Esophagus squamous epithelium (tissue), 5 donors: ENCODE measurements at regions not wholly inside any gene's neighbourhood (a gene's known extent, or its start where the extent isn't known, plus 50 kb on each side); places are given as distances from the start of the nearest gene placed in this dataset.
"Not testable (repeated sequence)": the region's sequence is repeated elsewhere in the genome, so short reads cannot be mapped to it uniquely, and the experiment has no call there.

ENCODE experiments used
- DNase-seq: peaks from one replicate; lab custom pipeline; 2025; lab: John Stamatoyannopoulos, UW
- H3K27ac ChIP-seq, 4 donors: fragments of 200-600 bp; sonication (generic); one replicate each; pipeline ENCODE4 v1.5.1; 2016 to 2019; ENCODE audit warnings: mild to moderate bottlenecking in 1 of 4
- H3K27me3 ChIP-seq, 4 donors: fragments of 200-600 bp; sonication (generic); 1 replicate in 3 of 4; 2 replicates in 1 of 4; pipeline versions ENCODE4 v1.5.1 to v1.6.0; 2017 to 2021; ENCODE audit warnings: antibody characterized with exemption in 1 of 4
- H3K36me3 ChIP-seq, 3 donors: fragments of 200-600 bp; sonication (generic); one replicate each; pipeline ENCODE4 v1.5.1; 2016 to 2019
- H3K4me1 ChIP-seq, 3 donors: fragments of 200-600 bp; sonication (generic); one replicate each; pipeline ENCODE4 v1.5.1; 2017 to 2019
- H3K4me3 ChIP-seq, 4 donors: fragments of 200-600 bp; sonication (generic); 1 replicate in 3 of 4; 2 replicates in 1 of 4; pipeline ENCODE4 v1.5.1; 2016 to 2019; ENCODE audit warnings: mild to moderate bottlenecking in 2 of 4, moderate library complexity in 1 of 4
- H3K9me3 ChIP-seq, 3 donors: fragments of 200-600 bp; sonication (generic); one replicate each; pipeline ENCODE4 v1.5.1; 2016 to 2019
- CTCF ChIP-seq, 6 experiments: fragments of 450-650 bp in 4 of 6; fragments of 200-600 bp in 2 of 6; sonication (generic) in 2 of 6; IDR thresholded peaks; one replicate each; pipeline ENCODE4 v1.5.1; 2016 to 2019; ENCODE audit warnings: antibody characterized with exemption in 6 of 6, mild to moderate bottlenecking in 4 of 6, moderate library complexity in 4 of 6
- POLR2A ChIP-seq, 4 donors: fragments of 450-650 bp; IDR thresholded peaks; one replicate each; pipeline ENCODE4 v1.6.1; 2017; ENCODE audit warnings: antibody characterized with exemption in 4 of 4, mild to moderate bottlenecking in 4 of 4, moderate library complexity in 3 of 4
- WGBS, 2 donors: methylation state at CpG; one replicate each; pipeline ENCODE4 v1.1.5; 2018; 5-methylcytosine and 5-hydroxymethylcytosine counted together
- intact Hi-C: fragments of 100-400 bp; cut with DNase I; formaldehyde crosslinking; loops from one replicate; pipeline ENCODE4 v1.15.0; 2022
- donor health status: DM: yes; HTN: yes; CAD: no.

- peaks cover 0 to 19% (median 0%) of the 10 kb centered on the region in 3 donors for H3K9me3 ChIP-seq
- H3K27ac ChIP-seq = no peak overlapping the region
- DNase-seq = no peak
- WGBS, 2 donors = 86 to 95% methylated on average over 7 of the region's 7 CpGs
- intact Hi-C loops = loop anchor here (5.0 to 10.0 kb wide), 2 partner anchors 195 to 258 kb away; partner anchors contain the start of gene IRF2
- no peak for TF ChIP-seq POLR2A (IDR thresholded peaks at IDR 0.05)
- no peak for TF ChIP-seq CTCF (IDR thresholded peaks at IDR 0.05)
- H3K4me1 ChIP-seq = peaks cover 21 to 31% (median 22%) of the 10 kb centered on the region in 3 donors
- H3K36me3 ChIP-seq = no peaks in the 10 kb centered on the region
- H3K27me3 ChIP-seq = no peaks in the 10 kb centered on the region
- H3K4me3 ChIP-seq = no peak overlapping the region
Observed at GRCh38 chr4:184279496-184280061, 61.9 kb upstream of the ENPP6 start.

- not testable (repeated sequence) for H3K27ac ChIP-seq
Observed at GRCh38 chr4:184277769-184278168, 60.1 kb upstream of the ENPP6 start.

GRCh38 chr4:184277010-184277409 is 59.3 kb upstream of the ENPP6 start:
- H3K27me3 ChIP-seq, H3K27ac ChIP-seq, H3K36me3 ChIP-seq, DNase-seq, H3K4me3 ChIP-seq: not testable (repeated sequence)
- 67 to 72% methylated on average over 1 to 3 of the region's 3 CpGs for WGBS, 2 donors
- peaks cover 0 to 19% (median 0%) of the 10 kb centered on the region in 3 donors for H3K9me3 ChIP-seq
- intact Hi-C loops = loop anchor here (5.0 kb wide), 1 partner anchor 260 kb away; no protein-coding TSS in a partner anchor
- H3K4me1 ChIP-seq = peaks cover 8 to 14% (median 10%) of the 10 kb centered on the region in 3 donors

More at GRCh38 chr4:184277769-184278168, 60.1 kb upstream of the ENPP6 start:
- not testable (repeated sequence) for DNase-seq, H3K4me3 ChIP-seq, H3K36me3 ChIP-seq, H3K27me3 ChIP-seq
- intact Hi-C loops = loop anchor here (5.0 kb wide), 1 partner anchor 260 kb away; no protein-coding TSS in a partner anchor
- H3K9me3 ChIP-seq = peaks cover 0 to 19% (median 0%) of the 10 kb centered on the region in 3 donors
- H3K4me1 ChIP-seq = peaks cover 16 to 21% (median 16%) of the 10 kb centered on the region in 3 donors

- not testable (repeated sequence) for H3K4me1 ChIP-seq, H3K36me3 ChIP-seq, H3K4me3 ChIP-seq, H3K27me3 ChIP-seq, H3K27ac ChIP-seq, DNase-seq
- intact Hi-C loops = loop anchor here (5.0 kb wide), 1 partner anchor 261 kb away; no protein-coding TSS in a partner anchor
- WGBS, 2 donors = 81 to 97% methylated on average over 4 of the region's 4 CpGs
- H3K9me3 ChIP-seq = peaks cover 0 to 19% (median 0%) of the 10 kb centered on the region in 3 donors
Observed at GRCh38 chr4:184276346-184276745, 58.7 kb upstream of the ENPP6 start.

- intact Hi-C loops = loop anchor here (5.0 kb wide), 1 partner anchor 262 kb away; no protein-coding TSS in a partner anchor
- Histone ChIP-seq H3K27me3 (no peaks in the 10 kb centered on the region), H3K27ac (no peak overlapping the region), H3K9me3 (peaks cover 0 to 19% (median 0%) of the 10 kb centered on the region in 3 donors), H3K36me3 (no peaks in the 10 kb centered on the region), H3K4me1 (peaks cover 0 to 1% (median 0%) of the 10 kb centered on the region in 3 donors), H3K4me3 (no peak overlapping the region)
- TF ChIP-seq CTCF (IDR thresholded peaks at IDR 0.05) = no peak
- TF ChIP-seq POLR2A (IDR thresholded peaks at IDR 0.05) = no peak
- no peak for DNase-seq
- 82 to 85% methylated on average over 2 of the region's 2 CpGs for WGBS, 2 donors
Observed at GRCh38 chr4:184275766-184276165, 58.1 kb upstream of the ENPP6 start.

GRCh38 chr4:184274286-184274951 is 56.7 kb upstream of the ENPP6 start:
- intact Hi-C loops = no loop called here
- H3K27ac ChIP-seq = no peak overlapping the region
- no peaks in the 10 kb centered on the region for H3K4me1 ChIP-seq
- TF ChIP-seq CTCF (IDR thresholded peaks at IDR 0.05) (no peak), POLR2A (IDR thresholded peaks at IDR 0.05) (no peak)
- H3K4me3 ChIP-seq = no peak overlapping the region
- DNase-seq = no peak
- H3K36me3 ChIP-seq = no peaks in the 10 kb centered on the region
- peaks cover 0 to 19% (median 0%) of the 10 kb centered on the region in 3 donors for H3K9me3 ChIP-seq
- 81 to 87% methylated on average over 3 to 6 of the region's 6 CpGs for WGBS, 2 donors
- H3K27me3 ChIP-seq = no peaks in the 10 kb centered on the region
